PC-3 (cell line): ENCODE measurements at regions not wholly inside any gene's neighbourhood (a gene's known extent, or its start where the extent isn't known, plus 50 kb on each side); places are given as distances from the start of the nearest gene placed in this dataset.
"Not testable (repeated sequence)": the region's sequence is repeated elsewhere in the genome, so short reads cannot be mapped to it uniquely, and the experiment has no call there.

Experiments used
- ATAC-seq: fragments of 200-7000 bp; cut with Tn5 transposase; 2 replicates; pipeline ENCODE4 v1.9.1; 2020; ENCODE audit warnings: mild to moderate bottlenecking, moderate library complexity
- BruUV-seq: library from RNA; stranded (reverse); fragments of 400-500 nt; replicated peaks from 2 replicates; lab custom pipeline; 2021; lab: Mats Ljungman, UMichigan
- CTCF ChIA-PET: fragments of 300-600 bp; sonication (Branson Sonifier 250); formaldehyde crosslinking; loops from one replicate; lab custom pipeline; 2022; ENCODE audit warnings: antibody characterized with exemption; lab: Charles Lee
- POLR2A ChIA-PET: fragments of 300-600 bp; sonication (Branson Sonifier 250); formaldehyde crosslinking; loops from one replicate; lab custom pipeline; 2022; ENCODE audit warnings: antibody characterized with exemption; ENCODE audit not compliant: unreplicated experiment; lab: Charles Lee
- DNase-seq: peaks from one replicate; pipeline ENCODE4 v3.0.0-alpha.2; 2015
- H2AFZ ChIP-seq: fragments of 300-600 bp; sonication (generic); 2 replicates; pipeline ENCODE4 v1.6.0; 2016; ENCODE audit warnings: antibody characterized with exemption, low read length
- H3F3A ChIP-seq: fragments of 300-600 bp; sonication (generic); one replicate; pipeline ENCODE4 v1.6.0; 2017; ENCODE audit warnings: antibody characterized with exemption, low read length, control low read depth, mild to moderate bottlenecking; ENCODE audit not compliant: unreplicated experiment
- H3K27ac ChIP-seq: fragments of 300-600 bp; sonication (generic); 2 replicates; pipeline ENCODE4 v1.5.1; 2016; ENCODE audit warnings: mild to moderate bottlenecking, low read length
- H3K27me3 ChIP-seq: fragments of 300-600 bp; sonication (generic); 2 replicates; pipeline ENCODE4 v1.6.1; 2016; ENCODE audit warnings: low read length, mixed read lengths
- H3K36me3 ChIP-seq: fragments of 300-600 bp; sonication (generic); 2 replicates; pipeline ENCODE4 v1.6.1; 2016; ENCODE audit warnings: low read depth, mixed run types, low read length, mixed read lengths
- H3K4me1 ChIP-seq: fragments of 300-600 bp; sonication (generic); 2 replicates; pipeline ENCODE4 v1.5.1; 2016; ENCODE audit warnings: low read length; ENCODE audit not compliant: insufficient read depth
- H3K4me2 ChIP-seq: fragments of 300-600 bp; sonication (generic); 2 replicates; pipeline ENCODE4 v1.6.0; 2016; ENCODE audit warnings: low read length
- H3K4me3 ChIP-seq: fragments of 300-600 bp; sonication (generic); 2 replicates; pipeline ENCODE4 v1.5.1; 2016; ENCODE audit warnings: mild to moderate bottlenecking, low read length, mixed read lengths
- H3K79me2 ChIP-seq: fragments of 300-600 bp; sonication (generic); 2 replicates; pipeline ENCODE4 v1.6.1; 2017; ENCODE audit warnings: low read length, mixed read lengths
- H3K9ac ChIP-seq: fragments of 300-600 bp; sonication (generic); 2 replicates; pipeline ENCODE4 v1.6.0; 2016; ENCODE audit warnings: mild to moderate bottlenecking, low read length
- H3K9me2 ChIP-seq: fragments of 300-600 bp; sonication (generic); replicated peaks from 2 replicates; pipeline ENCODE4 v1.6.1; 2016; ENCODE audit warnings: mixed run types, low read length, mixed read lengths
- H3K9me3 ChIP-seq: fragments of 300-600 bp; sonication (generic); 2 replicates; pipeline ENCODE4 v1.6.1; 2016; ENCODE audit warnings: low read length, mixed read lengths
- H4K20me1 ChIP-seq: fragments of 300-600 bp; sonication (generic); 2 replicates; pipeline ENCODE4 v1.6.1; 2016; ENCODE audit warnings: low read length, mixed read lengths
- EZH2 ChIP-seq: fragments of 300-600 bp; sonication (generic); IDR thresholded peaks from one replicate; pipeline ENCODE4 v1.6.1; 2017; ENCODE audit warnings: antibody characterized with exemption, mild to moderate bottlenecking, low read length; ENCODE audit not compliant: unreplicated experiment
- EZH2phosphoT487 ChIP-seq: fragments of 300-600 bp; sonication (generic); IDR thresholded peaks from 2 replicates; pipeline ENCODE4 v1.6.1; 2018; ENCODE audit warnings: mild to moderate bottlenecking, antibody characterized with exemption, low read length, borderline replicate concordance
- intact Hi-C: fragments of 100-400 bp; cut with micrococcal nuclease; formaldehyde crosslinking; loops from 2 replicates; pipeline ENCODE4 v1.9.0; 2023
- TF ChIP-seq, protein P1 (sequence below): fragments of 300-600 bp; sonication (generic); conservative IDR thresholded peaks from 2 replicates; pipeline ENCODE4 v1.5.1; 2017; ENCODE audit warnings: antibody characterized with exemption, low read depth, mild to moderate bottlenecking, low read length

DNA sequence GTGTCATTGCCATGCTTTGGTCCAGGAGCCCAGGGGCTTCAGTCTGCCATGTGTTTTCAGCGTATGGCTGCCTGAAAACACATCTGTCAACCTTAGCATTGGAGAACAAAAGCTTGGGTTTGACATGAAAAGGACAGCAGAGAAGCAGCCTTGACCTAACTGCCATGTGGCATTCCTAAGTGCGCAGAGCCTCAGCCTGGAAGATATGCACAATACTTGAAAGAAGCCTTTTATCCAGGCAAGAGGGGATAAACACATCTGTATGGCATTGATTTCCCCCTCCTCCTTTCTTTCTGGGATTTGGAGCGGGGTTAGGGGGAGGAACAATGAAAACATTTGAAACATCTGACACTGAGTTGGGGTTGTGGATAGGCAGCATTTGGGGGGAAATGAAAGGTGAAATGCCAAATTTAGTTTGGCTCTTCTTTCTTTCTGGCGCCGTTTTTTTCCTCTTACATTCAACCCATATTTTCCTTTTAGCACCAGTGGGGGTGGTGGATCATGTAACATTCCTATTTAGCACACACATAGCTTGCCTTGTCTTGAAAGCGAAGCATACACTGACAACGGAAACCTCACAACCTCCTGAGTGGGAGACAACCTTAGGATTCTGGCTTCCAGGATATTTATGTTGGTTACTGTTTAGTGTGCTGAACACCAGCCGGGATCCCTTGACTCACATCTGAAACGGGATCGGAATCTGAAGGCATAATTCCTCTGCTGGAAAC is 177.0 kb downstream of the C12orf75 start:
- ATAC-seq, result no peak; the same call in 1 of the 2 replicates
- H3K27ac ChIP-seq, result peak overlapping the region; percentile 5; the same call in 1 of the 2 replicates
- H3K79me2 ChIP-seq, result no peaks in the 10 kb centered on the region

DNA sequence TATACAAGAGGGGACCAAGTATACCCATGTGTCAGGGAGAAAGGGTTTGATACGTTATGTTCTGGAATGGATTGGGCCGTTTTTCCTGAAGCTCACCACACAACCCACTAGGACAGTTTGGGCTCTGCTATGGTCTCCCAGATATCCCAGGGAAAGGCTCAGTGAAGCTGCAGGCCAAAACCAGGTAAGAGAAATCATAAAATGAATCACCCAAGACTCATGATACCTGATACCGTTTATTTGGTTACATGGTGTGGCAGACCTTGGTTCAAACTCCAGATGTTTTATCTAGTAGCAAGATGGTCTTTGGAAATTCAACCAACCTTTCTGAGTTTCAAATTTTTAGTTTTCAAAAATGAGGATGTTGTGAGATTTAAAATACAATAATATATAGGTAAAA is 177.6 kb downstream of the C12orf75 start:
- H3F3A ChIP-seq, result no peaks in the 10 kb centered on the region
- H3K4me1 ChIP-seq, result peaks cover 27% of the 10 kb centered on the region
- H2AFZ ChIP-seq, result no peak overlapping the region
- H3K36me3 ChIP-seq, result no peaks in the 10 kb centered on the region
- no peaks in the 10 kb centered on the region for H3K79me2 ChIP-seq
- intact Hi-C loops, result no loop called here
- H3K4me2 ChIP-seq, result 0 out of 2 replicates have a peak overlapping the region, but pooled peaks have one; percentile 5
- H4K20me1 ChIP-seq, result no peaks in the 10 kb centered on the region
- H3K9me2 ChIP-seq, result no peaks in the 10 kb centered on the region
- peak; percentile 70 for DNase-seq
- TF ChIP-seq EZH2phosphoT487, result no peak
- TF ChIP-seq, protein P1, sequence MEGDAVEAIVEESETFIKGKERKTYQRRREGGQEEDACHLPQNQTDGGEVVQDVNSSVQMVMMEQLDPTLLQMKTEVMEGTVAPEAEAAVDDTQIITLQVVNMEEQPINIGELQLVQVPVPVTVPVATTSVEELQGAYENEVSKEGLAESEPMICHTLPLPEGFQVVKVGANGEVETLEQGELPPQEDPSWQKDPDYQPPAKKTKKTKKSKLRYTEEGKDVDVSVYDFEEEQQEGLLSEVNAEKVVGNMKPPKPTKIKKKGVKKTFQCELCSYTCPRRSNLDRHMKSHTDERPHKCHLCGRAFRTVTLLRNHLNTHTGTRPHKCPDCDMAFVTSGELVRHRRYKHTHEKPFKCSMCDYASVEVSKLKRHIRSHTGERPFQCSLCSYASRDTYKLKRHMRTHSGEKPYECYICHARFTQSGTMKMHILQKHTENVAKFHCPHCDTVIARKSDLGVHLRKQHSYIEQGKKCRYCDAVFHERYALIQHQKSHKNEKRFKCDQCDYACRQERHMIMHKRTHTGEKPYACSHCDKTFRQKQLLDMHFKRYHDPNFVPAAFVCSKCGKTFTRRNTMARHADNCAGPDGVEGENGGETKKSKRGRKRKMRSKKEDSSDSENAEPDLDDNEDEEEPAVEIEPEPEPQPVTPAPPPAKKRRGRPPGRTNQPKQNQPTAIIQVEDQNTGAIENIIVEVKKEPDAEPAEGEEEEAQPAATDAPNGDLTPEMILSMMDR, result no peak
- TF ChIP-seq EZH2, result no peak
- peak; percentile 58 for ATAC-seq
- no peaks in the 10 kb centered on the region for H3K9me3 ChIP-seq
- H3K27me3 ChIP-seq, result peaks cover 10% of the 10 kb centered on the region; the same call in 1 of the 2 replicates
- peak overlapping the region; percentile 5; the same call in 1 of the 2 replicates for H3K27ac ChIP-seq
- ChIA-PET POLR2A (no interaction called here), CTCF (no interaction called here)
- H3K4me3 ChIP-seq, result no peak overlapping the region
- no TSS peak for BruUV-seq
- no peak overlapping the region for H3K9ac ChIP-seq

More for the DNA sequence above, 177.0 kb downstream of the C12orf75 start:
- CTCF ChIA-PET, result no interaction called here
- BruUV-seq, result no TSS peak
- POLR2A ChIA-PET, result no interaction called here
- Histone ChIP-seq H3K4me2 (peak overlapping the region; percentile 5; the same call in 1 of the 2 replicates), H2AFZ (no peak overlapping the region), H3K9me2 (no peaks in the 10 kb centered on the region), H3K9me3 (no peaks in the 10 kb centered on the region), H3K9ac (no peak overlapping the region), H3F3A (no peaks in the 10 kb centered on the region), H3K27me3 (peaks cover 10% of the 10 kb centered on the region; the same call in 1 of the 2 replicates), H3K36me3 (no peaks in the 10 kb centered on the region), H3K4me1 (peaks cover 22% of the 10 kb centered on the region), H4K20me1 (no peaks in the 10 kb centered on the region), H3K4me3 (no peak overlapping the region)
- no peak for DNase-seq
- TF ChIP-seq, protein P1, result no peak
- TF ChIP-seq EZH2 (no peak), EZH2phosphoT487 (no peak)
- intact Hi-C loops, result no loop called here

DNA sequence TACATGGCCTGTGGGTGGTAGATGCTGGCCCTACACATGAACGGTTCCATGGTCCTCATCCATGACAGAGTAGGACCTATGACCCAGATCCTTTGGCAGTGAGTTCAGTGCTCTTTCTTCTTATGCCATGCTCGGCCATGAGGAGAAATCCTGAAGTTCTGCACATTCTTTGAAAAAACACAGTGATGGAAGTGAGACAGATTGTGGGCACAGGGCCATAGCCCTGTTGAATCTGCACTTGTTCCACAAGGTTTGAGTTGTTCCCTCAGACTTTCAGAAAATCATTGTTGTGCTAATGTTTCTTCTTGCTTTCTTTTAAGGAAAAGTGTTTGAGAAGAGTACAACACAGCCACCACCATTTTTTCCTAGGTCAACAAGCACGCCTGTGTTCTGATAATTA is 180.0 kb downstream of the C12orf75 start:
- Histone ChIP-seq H3K27ac (no peak overlapping the region), H3K27me3 (peaks cover 7% of the 10 kb centered on the region; the same call in 1 of the 2 replicates), H3K4me2 (no peak overlapping the region), H3K79me2 (no peaks in the 10 kb centered on the region), H2AFZ (no peak overlapping the region), H3K4me1 (peaks cover 27% of the 10 kb centered on the region), H3K9me3 (no peaks in the 10 kb centered on the region), H3K4me3 (no peak overlapping the region), H3K36me3 (no peaks in the 10 kb centered on the region), H3F3A (no peaks in the 10 kb centered on the region), H4K20me1 (no peaks in the 10 kb centered on the region), H3K9ac (no peak overlapping the region), H3K9me2 (no peaks in the 10 kb centered on the region)
- no TSS peak for BruUV-seq
- ChIA-PET POLR2A (no interaction called here), CTCF (no interaction called here)
- ATAC-seq (no peak), DNase-seq (no peak)
- intact Hi-C loops, result no loop called here
- TF ChIP-seq EZH2, result no peak
- TF ChIP-seq EZH2phosphoT487, result no peak
- TF ChIP-seq, protein P1, result no peak

DNA sequence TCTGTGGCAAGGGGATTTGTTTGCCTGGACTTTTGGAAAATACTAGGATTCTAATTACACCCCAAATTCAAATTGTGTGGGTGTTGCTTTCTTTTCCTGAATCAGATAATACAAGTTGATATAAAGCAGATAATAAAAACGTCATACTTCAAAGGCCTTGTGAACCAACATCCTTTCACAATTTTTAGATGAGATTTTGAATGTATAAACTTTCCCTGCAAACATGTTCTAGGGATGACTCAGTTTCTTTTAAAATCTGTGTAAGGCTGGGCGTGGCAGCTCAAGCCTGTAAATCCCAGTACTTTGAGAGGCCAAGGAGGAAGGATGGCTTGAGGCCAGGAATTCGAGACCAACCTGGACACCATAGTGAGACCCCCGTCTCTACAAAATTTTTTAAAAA is 182.4 kb downstream of the C12orf75 start:
- H2AFZ ChIP-seq, H3K9me2 ChIP-seq, intact Hi-C loops, BruUV-seq, H3K4me3 ChIP-seq, H3K27me3 ChIP-seq, H3K36me3 ChIP-seq, H3K9ac ChIP-seq, CTCF ChIA-PET, H3F3A ChIP-seq, H4K20me1 ChIP-seq, POLR2A ChIA-PET, H3K9me3 ChIP-seq, H3K27ac ChIP-seq, H3K4me2 ChIP-seq, H3K79me2 ChIP-seq: not testable (repeated sequence)
- peak; percentile 45; the same call in 1 of the 2 replicates for ATAC-seq
- DNase-seq, result peak; percentile 41
- peaks cover 12% of the 10 kb centered on the region for H3K4me1 ChIP-seq
